ENCODE measurements at regions not wholly inside any gene's neighbourhood (a gene's known extent, or its start where the extent isn't known, plus 50 kb on each side); places are given as distances from the start of the nearest gene placed in this dataset.

- no peak for DNase-seq (ENCODE audit: low read depth in 2 of 2, low spot score in 1 of 2)
Measured at GRCh38 chr5:167248257-167248656, 1043.2 kb upstream of the WWC1 start.

GRCh38 chr5:167250996-167251395, 1040.4 kb upstream of the WWC1 start:
- DNase-seq (ENCODE audit: low read depth in 2 of 2, low spot score in 1 of 2), result no peak

GRCh38 chr5:167254132-167254531, 1037.3 kb upstream of the WWC1 start:
- DNase-seq (ENCODE audit: low read depth in 2 of 2, low spot score in 1 of 2), result no peak

DNA sequence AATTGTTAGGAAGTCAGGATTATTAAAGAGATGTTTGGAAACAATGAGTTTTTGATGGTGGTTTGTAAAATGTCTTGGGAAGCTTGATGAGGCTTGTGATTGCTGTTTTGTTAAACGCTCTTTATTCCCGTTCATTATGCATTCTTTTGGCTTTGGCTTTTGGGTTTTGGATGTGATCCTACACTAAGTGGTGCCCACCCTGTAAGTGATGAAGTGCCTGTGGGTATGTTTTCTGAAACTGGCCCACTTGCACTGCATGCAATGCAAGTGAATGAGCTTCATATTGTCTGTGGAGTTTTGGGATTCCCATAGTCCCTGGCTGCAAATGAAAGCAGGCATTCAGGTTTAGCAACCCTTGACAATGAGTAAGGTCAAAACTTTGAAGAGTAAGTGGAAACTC, 1035.5 kb upstream of the WWC1 start:
- DNase-seq (ENCODE audit: low read depth in 2 of 2, low spot score in 1 of 2), result no peak

DNA sequence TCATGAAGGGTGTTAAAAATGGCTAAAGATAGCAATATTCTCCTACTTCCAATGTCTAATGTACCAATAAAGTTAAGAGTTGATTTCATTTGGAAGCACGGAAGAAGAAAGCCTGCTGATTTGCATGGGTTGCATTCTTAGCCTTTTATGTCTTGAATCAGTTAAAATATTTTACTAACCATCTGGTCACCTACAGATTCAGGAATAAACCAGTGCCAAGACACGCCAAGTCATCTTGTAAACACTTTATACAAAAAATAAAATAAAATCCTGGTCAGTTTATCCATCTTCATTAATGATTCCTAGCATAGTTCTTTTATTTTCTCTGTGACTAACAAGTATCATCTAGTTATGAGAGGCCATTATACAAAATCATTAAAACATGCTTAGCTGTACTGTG, 1031.6 kb upstream of the WWC1 start:
- no peak for DNase-seq (ENCODE audit: low read depth in 2 of 2, low spot score in 1 of 2)

GRCh38 chr5:167261309-167262100, 1029.9 kb upstream of the WWC1 start:
- no peak for DNase-seq (ENCODE audit: low read depth in 2 of 2, low spot score in 1 of 2)

GRCh38 chr5:167263185-167263584, 1028.3 kb upstream of the WWC1 start:
- DNase-seq (ENCODE audit: low read depth in 2 of 2, low spot score in 1 of 2), result no peak

DNA sequence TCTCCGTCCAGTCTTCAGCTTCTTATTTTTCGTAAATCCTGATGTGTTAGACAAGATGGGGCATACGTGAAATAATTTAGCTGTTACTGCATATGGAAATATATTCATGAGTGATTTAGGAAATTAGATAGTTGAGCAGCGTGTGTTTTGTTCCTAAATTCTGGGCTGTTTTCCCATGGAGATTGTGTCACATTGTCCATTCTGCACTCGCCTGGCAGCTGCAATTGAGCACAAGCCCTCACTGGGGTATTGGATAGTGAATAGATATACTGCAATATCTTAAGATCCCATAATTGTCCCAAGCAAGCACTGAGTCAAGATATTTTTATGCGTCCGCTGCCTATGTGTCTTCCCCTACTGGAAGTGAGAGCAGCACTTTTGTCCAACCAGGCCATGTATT, 1027.1 kb upstream of the WWC1 start:
- no peak for DNase-seq (ENCODE audit: low read depth in 2 of 2, low spot score in 1 of 2)

DNA sequence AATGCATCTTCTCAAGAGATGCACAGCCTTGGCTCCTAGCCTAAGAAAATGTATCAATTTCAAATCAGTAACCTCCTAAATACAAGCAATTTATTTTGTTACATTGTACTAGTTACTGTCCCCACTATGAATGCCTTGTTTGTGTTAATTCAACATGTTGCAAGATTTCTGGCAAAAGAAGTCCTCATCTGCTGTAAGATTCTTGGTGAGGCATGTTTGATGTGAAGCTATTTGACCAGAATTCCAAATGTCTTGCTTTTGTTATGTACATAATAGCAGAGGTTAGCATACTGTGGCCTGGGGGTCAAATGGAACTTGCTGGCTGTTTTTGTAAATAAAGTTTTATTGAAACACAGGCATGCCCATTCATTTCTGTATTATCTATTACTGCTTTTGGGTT, 1023.1 kb upstream of the WWC1 start:
- no peak for DNase-seq (ENCODE audit: low read depth in 2 of 2, low spot score in 1 of 2)

DNA sequence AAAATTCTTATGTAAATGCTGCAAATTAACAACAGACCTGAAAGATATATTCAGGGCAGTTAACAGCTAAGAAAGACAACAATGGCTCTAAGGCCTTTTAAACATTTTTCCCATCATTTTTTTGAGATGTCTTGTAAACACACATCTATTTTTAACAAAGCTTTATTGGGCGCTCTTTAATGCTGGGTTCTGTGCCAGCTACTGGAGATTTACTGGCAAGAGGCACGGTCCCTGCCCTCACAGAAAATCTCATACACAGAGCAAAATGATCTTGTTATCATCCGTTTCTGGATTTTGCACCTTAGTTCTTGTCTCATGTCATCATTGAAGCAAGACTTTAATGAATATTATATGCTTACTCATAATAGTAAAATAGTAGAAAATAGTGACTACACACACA, 1022.3 kb upstream of the WWC1 start:
- DNase-seq (ENCODE audit: low read depth in 2 of 2, low spot score in 1 of 2), result no peak

GRCh38 chr5:167271081-167271480, 1020.4 kb upstream of the WWC1 start:
- no peak for DNase-seq (ENCODE audit: low read depth in 2 of 2, low spot score in 1 of 2)

GRCh38 chr5:167271511-167271910, 1019.9 kb upstream of the WWC1 start:
- DNase-seq (ENCODE audit: low read depth in 2 of 2, low spot score in 1 of 2), result no peak

- no peak for DNase-seq (ENCODE audit: low read depth in 2 of 2, low spot score in 1 of 2)
Measured at GRCh38 chr5:167280111-167280510, 1011.3 kb upstream of the WWC1 start.

DNA sequence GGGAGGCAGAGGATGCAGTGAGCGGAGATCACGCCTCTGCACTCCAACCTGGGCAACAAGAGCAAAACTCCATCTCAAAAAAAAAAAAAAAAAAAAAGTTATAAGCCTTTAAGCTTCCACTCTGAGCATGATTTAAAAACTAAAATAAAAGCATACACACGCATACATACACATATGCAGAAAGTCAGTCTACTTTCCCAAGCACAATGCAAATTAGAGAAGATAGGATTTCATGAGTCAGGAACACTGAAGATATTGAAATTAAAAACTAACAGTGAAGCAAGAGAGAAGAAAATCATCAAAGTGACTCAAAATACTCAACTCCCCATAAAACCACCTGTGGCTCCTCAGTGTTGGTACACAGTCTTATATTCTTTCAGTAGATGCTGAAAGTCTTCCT, 1009.5 kb upstream of the WWC1 start:
- no peak for DNase-seq (ENCODE audit: low read depth in 2 of 2, low spot score in 1 of 2)

GRCh38 chr5:167283691-167284090, 1007.8 kb upstream of the WWC1 start:
- no peak for DNase-seq (ENCODE audit: low read depth in 2 of 2, low spot score in 1 of 2)

GRCh38 chr5:167284222-167284890, 1007.1 kb upstream of the WWC1 start:
- DNase-seq (ENCODE audit: low read depth in 2 of 2, low spot score in 1 of 2), result no peak

DNA sequence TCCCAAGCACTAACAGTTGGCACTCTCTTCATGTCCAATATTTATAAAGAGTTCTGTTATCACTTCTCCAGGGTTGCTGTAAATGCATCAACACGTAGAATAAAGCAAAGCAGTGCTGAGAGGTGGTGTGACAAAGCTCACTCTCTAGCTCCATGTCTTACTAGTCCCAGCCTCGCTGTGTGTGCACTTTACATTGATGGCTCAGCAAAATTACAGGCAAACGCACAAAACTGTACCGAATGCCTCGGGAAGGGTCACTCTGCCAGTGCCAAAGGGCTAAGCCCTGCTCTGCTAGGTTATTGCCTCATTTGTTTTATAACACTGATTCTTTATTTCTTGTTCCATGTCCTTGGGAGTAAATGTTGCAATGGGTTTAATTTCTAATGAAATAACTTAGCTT, 1005.9 kb upstream of the WWC1 start:
- no peak for DNase-seq (ENCODE audit: low read depth in 2 of 2, low spot score in 1 of 2)

- DNase-seq (ENCODE audit: low read depth in 2 of 2, low spot score in 1 of 2), result no peak
Measured at GRCh38 chr5:167286891-167287290, 1004.6 kb upstream of the WWC1 start.

- no peak for DNase-seq (ENCODE audit: low read depth in 2 of 2, low spot score in 1 of 2)
Measured at GRCh38 chr5:167290478-167290877, 1001.0 kb upstream of the WWC1 start.

- no peak for DNase-seq (ENCODE audit: low read depth in 2 of 2, low spot score in 1 of 2)
Measured at GRCh38 chr5:167294882-167295680, 996.4 kb upstream of the WWC1 start.

- no peak for DNase-seq (ENCODE audit: low read depth in 2 of 2, low spot score in 1 of 2)
Measured at GRCh38 chr5:167295681-167296005, 995.8 kb upstream of the WWC1 start.

GRCh38 chr5:167296066-167296465, 995.4 kb upstream of the WWC1 start:
- no peak for DNase-seq (ENCODE audit: low read depth in 2 of 2, low spot score in 1 of 2)

Measured in stimulated activated CD8-positive, alpha-beta memory T cell treated with anti-CD3 and anti-CD28 coated beads, Interleukin-4, amount 100 ng/mL, for 1 hour (primary cell).